B cell (primary cell): ENCODE measurements at regions not wholly inside any gene's neighbourhood (a gene's known extent, or its start where the extent isn't known, plus 50 kb on each side); places are given as distances from the start of the nearest gene placed in this dataset.

Experiments
- CTCF ChIP-seq: fragments of 200-600 bp; IDR thresholded peaks from one replicate; pipeline ENCODE4 v1.8.0; 2022; ENCODE audit warnings: antibody characterized with exemption, mild to moderate bottlenecking
- EZH2 ChIP-seq: IDR thresholded peaks from 2 replicates; pipeline ENCODE4 v1.6.1; 2012; ENCODE audit warnings: borderline replicate concordance, low read depth, mild to moderate bottlenecking, moderate library complexity, low read length; ENCODE audit not compliant: insufficient read depth, poor library complexity, severe bottlenecking

DNA sequence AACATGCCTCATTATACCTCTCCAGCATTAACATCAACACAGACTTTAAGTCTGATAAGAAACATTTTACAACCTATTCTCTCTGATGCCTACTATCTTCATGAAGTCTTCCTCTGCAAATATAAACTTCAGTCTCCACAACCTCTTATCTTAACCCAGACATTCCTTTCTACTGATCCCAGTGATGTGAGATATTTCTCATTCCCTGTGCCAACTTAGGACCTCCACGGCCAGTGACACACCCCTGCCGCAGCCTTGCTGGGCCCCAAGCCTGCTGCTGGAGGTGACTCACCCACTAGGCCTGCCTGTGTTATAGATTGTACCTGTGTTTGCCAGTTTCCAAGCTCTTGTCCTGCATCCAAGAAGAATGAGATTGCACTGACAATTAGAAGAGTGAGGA, 734.5 kb upstream of the CADM2 start:
- TF ChIP-seq CTCF (no peak), EZH2 (no peak)
